ENCODE measurements at regions not wholly inside any gene's neighbourhood (a gene's known extent, or its start where the extent isn't known, plus 50 kb on each side); places are given as distances from the start of the nearest gene placed in this dataset.

GRCh38 chr4:143127621-143128020 lies 57.1 kb upstream of the USP38 start:
- Histone ChIP-seq H3K4ac (ENCODE audit: low read depth, low read length) (no peak overlapping the region), H3K27me3 (ENCODE audit: insufficient read depth, low read length, poor library complexity) (no peaks in the 10 kb centered on the region), H3K4me2 (ENCODE audit: low read length) (no peak overlapping the region), H4K8ac (ENCODE audit: low read depth, low read length) (no peak overlapping the region), H2BK5ac (ENCODE audit: low read length) (no peak overlapping the region), H3K79me1 (ENCODE audit: low read length) (no peaks in the 10 kb centered on the region), H4K5ac (ENCODE audit: low read length) (no peak overlapping the region), H2BK15ac (replicated peaks; ENCODE audit: low read depth) (no peak overlapping the region), H3K18ac (ENCODE audit: low read length) (no peak overlapping the region), H3K36me3 (ENCODE audit: control insufficient read depth, insufficient read depth, low read length) (no peaks in the 10 kb centered on the region), H3K4me1 (ENCODE audit: control insufficient read depth, low read depth, low read length) (no peaks in the 10 kb centered on the region), H2AK5ac (ENCODE audit: low read length) (no peak overlapping the region), H2BK120ac (ENCODE audit: low read depth, low read length) (no peak overlapping the region), H3K27ac (ENCODE audit: low read depth, low read length) (no peak overlapping the region), H3K23ac (ENCODE audit: low read length) (no peak overlapping the region), H3K9ac (ENCODE audit: low read length) (no peak overlapping the region), H3K79me2 (ENCODE audit: control insufficient read depth, insufficient read depth, low read length) (no peaks in the 10 kb centered on the region), H3K56ac (ENCODE audit: low read length) (no peak overlapping the region), H3K4me3 (ENCODE audit: low read length) (no peak overlapping the region)
- no peak for DNase-seq

GRCh38 chr4:143133977-143134376 lies 50.7 kb upstream of the USP38 start:
- H2AK5ac ChIP-seq (ENCODE audit: low read length), result no peak overlapping the region
- no peak overlapping the region for H2BK120ac ChIP-seq (ENCODE audit: low read depth, low read length)
- no peak overlapping the region for H3K9ac ChIP-seq (ENCODE audit: low read length)
- no peak overlapping the region for H4K5ac ChIP-seq (ENCODE audit: low read length)
- no peak overlapping the region for H3K23ac ChIP-seq (ENCODE audit: low read length)
- H3K27ac ChIP-seq (ENCODE audit: low read depth, low read length), result no peak overlapping the region
- H2BK15ac ChIP-seq (replicated peaks; ENCODE audit: low read depth), result no peak overlapping the region
- H4K8ac ChIP-seq (ENCODE audit: low read depth, low read length), result no peak overlapping the region
- WGBS (ENCODE audit: extremely low coverage, insufficient coverage, low lambda C conversion rate), result no CpG with 5 or more reads among the region's 1 CpG
- H3K18ac ChIP-seq (ENCODE audit: low read length), result no peak overlapping the region
- no peaks in the 10 kb centered on the region for H3K79me1 ChIP-seq (ENCODE audit: low read length)
- no peak overlapping the region for H3K4me3 ChIP-seq (ENCODE audit: low read length)
- no peak overlapping the region for H3K56ac ChIP-seq (ENCODE audit: low read length)
- H2BK5ac ChIP-seq (ENCODE audit: low read length), result no peak overlapping the region
- no peaks in the 10 kb centered on the region for H3K79me2 ChIP-seq (ENCODE audit: control insufficient read depth, insufficient read depth, low read length)
- H3K36me3 ChIP-seq (ENCODE audit: control insufficient read depth, insufficient read depth, low read length), result no peaks in the 10 kb centered on the region
- no peak overlapping the region for H3K4ac ChIP-seq (ENCODE audit: low read depth, low read length)
- DNase-seq, result no peak
- H3K4me2 ChIP-seq (ENCODE audit: low read length), result no peak overlapping the region
- no peaks in the 10 kb centered on the region for H3K4me1 ChIP-seq (ENCODE audit: control insufficient read depth, low read depth, low read length)
- H3K27me3 ChIP-seq (ENCODE audit: insufficient read depth, low read length, poor library complexity), result no peaks in the 10 kb centered on the region
